PC-3 (cell line): ENCODE measurements at regions not wholly inside any gene's neighbourhood (a gene's known extent, or its start where the extent isn't known, plus 50 kb on each side); places are given as distances from the start of the nearest gene placed in this dataset.
"Not testable (repeated sequence)": the region's sequence is repeated elsewhere in the genome, so short reads cannot be mapped to it uniquely, and the experiment has no call there.

Experiments
- CTCF ChIP-seq: fragments of 300-600 bp; sonication (generic); conservative IDR thresholded peaks from 2 replicates; pipeline ENCODE4 v1.5.1; 2017; ENCODE audit warnings: antibody characterized with exemption, low read depth, mild to moderate bottlenecking, low read length
- EZH2 ChIP-seq: fragments of 300-600 bp; sonication (generic); IDR thresholded peaks from one replicate; pipeline ENCODE4 v1.6.1; 2017; ENCODE audit warnings: antibody characterized with exemption, mild to moderate bottlenecking, low read length; ENCODE audit not compliant: unreplicated experiment
- EZH2phosphoT487 ChIP-seq: fragments of 300-600 bp; sonication (generic); IDR thresholded peaks from 2 replicates; pipeline ENCODE4 v1.6.1; 2018; ENCODE audit warnings: mild to moderate bottlenecking, antibody characterized with exemption, low read length, borderline replicate concordance

- not testable (repeated sequence) for TF ChIP-seq CTCF, EZH2, EZH2phosphoT487
Observed at GRCh38 chr9:135361668-135362067, 117.9 kb upstream of the PPP1R26 start.
